ENCODE measurements at regions not wholly inside any gene's neighbourhood (a gene's known extent, or its start where the extent isn't known, plus 50 kb on each side); places are given as distances from the start of the nearest gene placed in this dataset.
"Not testable (repeated sequence)": the region's sequence is repeated elsewhere in the genome, so short reads cannot be mapped to it uniquely, and the experiment has no call there.

DNA sequence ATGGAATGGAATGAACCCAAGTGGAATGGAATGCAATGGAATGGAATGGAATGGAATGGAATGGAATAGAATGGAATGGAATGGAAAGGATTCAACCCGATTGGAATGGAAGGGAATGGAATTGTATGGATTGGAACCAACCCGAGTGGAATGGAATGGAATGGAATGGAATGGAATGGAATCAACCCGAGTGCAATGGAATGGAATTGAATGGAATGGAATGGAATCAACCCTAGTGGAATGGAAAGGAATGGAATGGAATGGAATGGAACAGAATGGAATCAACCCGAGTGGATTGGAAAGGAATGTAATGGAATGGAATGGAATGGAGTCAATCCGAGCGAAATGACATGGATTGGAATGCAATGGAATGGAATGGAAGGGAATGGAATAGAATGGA is 1144.9 kb downstream of the RPIA start:
- CTCF ChIA-PET, H3K27ac Mint-ChIP-seq, H3K4me3 Mint-ChIP-seq, DNase-seq, H3K4me1 Mint-ChIP-seq, H3K27me3 Mint-ChIP-seq: not testable (repeated sequence)
- Mint-ChIP-seq H3K36me3 (peaks cover 25% of the 10 kb centered on the region), H3K9me3 (peaks cover 24% of the 10 kb centered on the region)

DNA sequence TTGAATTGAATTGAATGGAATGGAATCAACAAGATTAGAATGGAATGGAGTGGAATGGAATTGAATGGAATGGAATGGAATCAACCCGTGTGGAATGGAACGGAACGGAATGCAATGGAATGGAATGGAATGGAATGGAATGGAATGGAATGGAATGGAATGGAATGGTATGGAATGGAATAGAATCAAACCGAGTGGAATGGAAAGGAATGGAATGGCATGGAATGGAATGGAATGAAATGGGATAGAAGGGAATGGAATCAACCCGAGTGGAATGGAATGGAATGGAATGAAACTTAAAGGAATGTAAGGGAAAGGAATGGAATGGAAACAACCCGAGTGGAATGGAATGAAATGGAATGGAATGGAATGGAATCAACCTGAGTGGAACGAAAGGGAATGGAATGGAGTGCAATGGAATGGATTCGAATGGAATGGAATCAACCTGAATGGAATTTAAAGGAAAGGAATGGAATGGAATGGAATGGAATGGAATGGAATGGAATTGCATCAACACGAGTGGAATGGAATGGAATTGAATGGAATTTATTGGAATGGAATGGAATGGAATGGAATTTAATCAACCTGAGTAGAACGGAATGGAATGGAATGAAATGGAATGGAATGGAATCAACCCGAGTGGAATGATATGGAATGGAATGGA is 1146.6 kb downstream of the RPIA start:
- no peak overlapping the region for H3K27ac Mint-ChIP-seq
- H3K9me3 Mint-ChIP-seq, result peaks cover 34% of the 10 kb centered on the region
- H3K27me3 Mint-ChIP-seq, result no peaks in the 10 kb centered on the region
- H3K4me3 Mint-ChIP-seq, result no peak overlapping the region
- no peaks in the 10 kb centered on the region for H3K4me1 Mint-ChIP-seq
- DNase-seq, result no peak
- CTCF ChIA-PET, result no interaction called here
- H3K36me3 Mint-ChIP-seq, result peaks cover 23% of the 10 kb centered on the region

- Mint-ChIP-seq H3K9me3 (peaks cover 33% of the 10 kb centered on the region), H3K36me3 (peaks cover 21% of the 10 kb centered on the region)
- CTCF ChIA-PET, H3K4me3 Mint-ChIP-seq, H3K27me3 Mint-ChIP-seq, H3K27ac Mint-ChIP-seq, H3K4me1 Mint-ChIP-seq, DNase-seq: not testable (repeated sequence)
Measured at GRCh38 chr2:89840175-89840574, 1148.7 kb downstream of the RPIA start.

GRCh38 chr2:89840781-89841475 is 1149.5 kb downstream of the RPIA start:
- H3K27ac Mint-ChIP-seq, DNase-seq, H3K27me3 Mint-ChIP-seq, CTCF ChIA-PET, H3K4me3 Mint-ChIP-seq, H3K4me1 Mint-ChIP-seq: not testable (repeated sequence)
- Mint-ChIP-seq H3K9me3 (peaks cover 26% of the 10 kb centered on the region), H3K36me3 (peaks cover 21% of the 10 kb centered on the region)

DNA sequence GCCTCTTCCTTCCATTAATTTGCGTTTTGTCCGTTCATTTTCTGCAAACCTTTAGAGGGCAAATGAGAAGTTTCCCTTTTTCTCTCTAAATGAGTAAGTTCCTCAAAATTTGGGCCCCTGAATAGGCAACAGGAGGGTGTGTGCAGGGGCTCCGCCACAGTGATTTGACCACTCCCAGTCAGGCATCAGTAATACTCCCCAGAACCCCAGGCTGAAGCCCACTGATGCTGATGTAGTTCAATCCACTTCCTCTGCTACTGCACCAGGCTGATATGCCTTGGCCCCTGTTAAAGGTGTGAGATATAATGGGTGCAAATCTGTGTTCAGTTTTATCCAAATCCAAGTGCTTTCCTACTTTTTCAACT is 1150.0 kb downstream of the RPIA start:
- Mint-ChIP-seq H3K4me1 (no peaks in the 10 kb centered on the region), H3K9me3 (peaks cover 21% of the 10 kb centered on the region), H3K4me3 (no peak overlapping the region), H3K27ac (no peak overlapping the region), H3K27me3 (no peaks in the 10 kb centered on the region), H3K36me3 (peaks cover 17% of the 10 kb centered on the region)
- no peak for DNase-seq
- CTCF ChIA-PET, result no interaction called here

GRCh38 chr2:89842180-89842908 is 1150.9 kb downstream of the RPIA start:
- H3K4me3 Mint-ChIP-seq, result no peak overlapping the region
- CTCF ChIA-PET, result no interaction called here
- no peaks in the 10 kb centered on the region for H3K27me3 Mint-ChIP-seq
- no peaks in the 10 kb centered on the region for H3K4me1 Mint-ChIP-seq
- peaks cover 15% of the 10 kb centered on the region for H3K9me3 Mint-ChIP-seq
- no peak overlapping the region for H3K27ac Mint-ChIP-seq
- no peak for DNase-seq
- H3K36me3 Mint-ChIP-seq, result peaks cover 14% of the 10 kb centered on the region

DNA sequence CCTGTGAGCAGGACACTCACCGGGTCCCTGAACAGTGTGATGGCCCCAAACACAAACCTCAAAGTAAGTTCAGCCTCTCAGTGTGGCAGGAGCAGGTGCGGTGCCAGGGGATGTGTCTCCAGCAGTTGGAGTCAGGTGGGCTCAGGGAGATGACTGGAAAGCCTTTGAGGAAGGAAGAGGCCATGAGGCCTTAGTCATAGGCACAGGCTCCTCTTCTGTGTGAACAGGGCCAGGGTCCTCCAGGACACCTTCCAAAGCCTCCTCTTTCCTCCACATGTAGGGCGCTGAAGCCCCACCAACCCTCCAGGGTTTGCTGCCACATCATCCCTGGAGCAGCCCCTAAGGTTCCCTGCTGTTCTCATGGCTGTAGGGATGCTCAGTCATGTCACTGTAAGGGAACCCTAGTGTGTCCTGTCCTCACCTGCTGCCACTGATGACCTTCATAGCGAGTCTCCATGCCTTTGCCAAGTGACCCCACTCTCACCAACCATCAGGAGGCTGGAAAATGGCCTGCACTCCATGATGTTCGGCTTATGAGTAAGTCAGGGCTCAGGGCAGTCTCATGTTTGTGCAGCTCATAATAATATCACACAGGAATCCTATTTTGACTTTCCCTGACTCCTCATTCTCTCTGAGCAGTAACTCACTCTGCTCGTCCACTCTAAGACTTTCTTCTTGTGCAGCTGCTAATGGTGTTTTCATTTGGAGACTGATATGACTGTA is 1152.9 kb downstream of the RPIA start:
- Mint-ChIP-seq H3K27ac (no peak overlapping the region), H3K27me3 (no peaks in the 10 kb centered on the region), H3K36me3 (peaks cover 6% of the 10 kb centered on the region), H3K9me3 (peaks cover 15% of the 10 kb centered on the region), H3K4me1 (no peaks in the 10 kb centered on the region), H3K4me3 (no peak overlapping the region)
- DNase-seq, result no peak
- CTCF ChIA-PET, result no interaction called here

- Mint-ChIP-seq H3K27me3 (no peaks in the 10 kb centered on the region), H3K9me3 (peaks cover 15% of the 10 kb centered on the region), H3K4me1 (no peaks in the 10 kb centered on the region), H3K4me3 (no peak overlapping the region), H3K36me3 (peaks cover 2% of the 10 kb centered on the region), H3K27ac (no peak overlapping the region)
- DNase-seq, result no peak
- CTCF ChIA-PET, result no interaction called here
Measured at GRCh38 chr2:89845532-89845931, 1154.1 kb downstream of the RPIA start.

DNA sequence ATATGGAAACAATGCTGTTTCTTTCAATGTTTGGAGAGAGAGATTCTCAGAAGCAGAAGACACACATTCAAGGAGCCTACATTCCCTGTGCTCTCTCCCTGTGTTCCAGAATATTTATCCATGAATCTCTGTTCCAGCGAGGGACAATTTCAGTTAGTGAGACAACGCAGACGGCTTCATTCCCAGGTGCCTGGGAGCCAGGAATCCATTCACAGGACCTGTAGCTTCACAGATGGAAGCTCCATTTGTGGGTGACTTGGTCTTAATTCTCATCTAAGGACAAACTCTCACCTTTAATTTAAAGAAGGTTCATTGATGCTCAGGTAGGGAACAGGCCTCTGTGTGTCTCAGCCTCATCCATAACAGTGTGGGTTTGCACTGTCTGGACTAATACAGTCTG is 1156.6 kb downstream of the RPIA start:
- Mint-ChIP-seq H3K36me3 (no peaks in the 10 kb centered on the region), H3K4me1 (no peaks in the 10 kb centered on the region), H3K9me3 (no peaks in the 10 kb centered on the region), H3K4me3 (no peak overlapping the region), H3K27ac (no peak overlapping the region), H3K27me3 (no peaks in the 10 kb centered on the region)
- no peak for DNase-seq
- CTCF ChIA-PET, result no interaction called here

DNA sequence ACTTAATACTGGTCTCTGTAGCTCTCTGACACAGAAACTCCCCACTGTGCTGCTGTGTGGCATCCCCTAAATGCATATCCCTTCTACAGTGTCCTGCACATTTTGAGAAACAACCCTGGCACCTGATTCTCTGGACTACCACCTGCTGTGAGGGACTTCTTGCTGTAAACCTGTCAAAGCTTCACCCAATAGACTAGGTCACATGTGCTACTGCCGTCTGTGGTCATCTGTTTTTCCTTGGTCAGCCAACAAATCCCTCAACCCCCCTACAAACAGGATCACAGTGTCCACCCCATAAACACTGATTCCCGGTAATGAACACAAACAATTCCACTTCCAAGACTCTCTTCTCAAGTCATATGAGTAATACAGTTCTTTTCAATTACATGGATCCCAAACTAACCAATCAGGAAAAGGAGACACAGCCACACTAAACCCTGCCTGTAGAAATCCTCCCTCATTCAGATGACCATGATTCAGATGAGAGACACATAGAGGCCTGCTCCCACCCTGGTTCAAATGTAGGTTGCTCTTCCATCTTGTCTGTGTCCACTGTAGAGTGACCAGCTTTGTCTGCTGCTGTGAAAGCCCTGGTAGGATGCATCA is 1157.4 kb downstream of the RPIA start:
- CTCF ChIA-PET, result no interaction called here
- Mint-ChIP-seq H3K4me3 (no peak overlapping the region), H3K9me3 (no peaks in the 10 kb centered on the region), H3K27ac (no peak overlapping the region), H3K27me3 (no peaks in the 10 kb centered on the region), H3K36me3 (no peaks in the 10 kb centered on the region), H3K4me1 (no peaks in the 10 kb centered on the region)
- no peak for DNase-seq

GRCh38 chr2:89849731-89850130 is 1158.3 kb downstream of the RPIA start:
- Mint-ChIP-seq H3K4me3 (no peak overlapping the region), H3K27ac (no peak overlapping the region), H3K9me3 (no peaks in the 10 kb centered on the region), H3K4me1 (no peaks in the 10 kb centered on the region), H3K36me3 (no peaks in the 10 kb centered on the region), H3K27me3 (no peaks in the 10 kb centered on the region)
- DNase-seq, result no peak
- CTCF ChIA-PET, result no interaction called here

GRCh38 chr2:89850481-89850880 is 1159.0 kb downstream of the RPIA start:
- CTCF ChIA-PET, result no interaction called here
- Mint-ChIP-seq H3K27ac (no peak overlapping the region), H3K36me3 (no peaks in the 10 kb centered on the region), H3K4me1 (no peaks in the 10 kb centered on the region), H3K9me3 (no peaks in the 10 kb centered on the region), H3K4me3 (no peak overlapping the region), H3K27me3 (no peaks in the 10 kb centered on the region)
- DNase-seq, result no peak

GRCh38 chr2:89850881-89851582 is 1159.6 kb downstream of the RPIA start:
- no peaks in the 10 kb centered on the region for H3K9me3 Mint-ChIP-seq
- DNase-seq, result no peak
- no peaks in the 10 kb centered on the region for H3K36me3 Mint-ChIP-seq
- CTCF ChIA-PET, result no interaction called here
- no peaks in the 10 kb centered on the region for H3K27me3 Mint-ChIP-seq
- no peak overlapping the region for H3K27ac Mint-ChIP-seq
- H3K4me3 Mint-ChIP-seq, result no peak overlapping the region
- H3K4me1 Mint-ChIP-seq, result no peaks in the 10 kb centered on the region

DNA sequence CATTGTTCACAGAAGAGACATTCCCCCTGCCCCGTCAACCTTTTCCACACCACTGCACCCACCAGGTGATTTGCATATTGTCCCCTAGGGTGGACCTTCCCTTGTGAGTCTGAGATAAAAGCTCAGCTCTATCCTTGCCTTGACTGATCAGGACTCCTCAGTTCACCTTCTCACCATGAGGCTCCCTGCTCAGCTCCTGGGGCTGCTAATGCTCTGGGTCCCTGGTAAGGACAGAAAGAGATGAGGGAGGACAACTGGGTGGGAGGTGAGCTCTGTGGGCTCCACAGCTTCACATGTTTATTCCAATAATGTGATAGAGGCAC is 1160.1 kb downstream of the RPIA start:
- CTCF ChIA-PET, result no interaction called here
- Mint-ChIP-seq H3K36me3 (no peaks in the 10 kb centered on the region), H3K9me3 (no peaks in the 10 kb centered on the region), H3K27ac (no peak overlapping the region), H3K27me3 (no peaks in the 10 kb centered on the region), H3K4me3 (no peak overlapping the region), H3K4me1 (no peaks in the 10 kb centered on the region)
- no peak for DNase-seq
